Globus pallidus (tissue), 1 donor: ENCODE measurements at regions not wholly inside any gene's neighbourhood (a gene's known extent, or its start where the extent isn't known, plus 50 kb on each side); places are given as distances from the start of the nearest gene placed in this dataset.
"Not testable (repeated sequence)": the region's sequence is repeated elsewhere in the genome, so short reads cannot be mapped to it uniquely, and the experiment has no call there.

ENCODE experiments used
- DNase-seq: peaks from one replicate; pipeline ENCODE4 v3.0.0-alpha.2; 2015; ENCODE audit warnings: low spot score

DNA sequence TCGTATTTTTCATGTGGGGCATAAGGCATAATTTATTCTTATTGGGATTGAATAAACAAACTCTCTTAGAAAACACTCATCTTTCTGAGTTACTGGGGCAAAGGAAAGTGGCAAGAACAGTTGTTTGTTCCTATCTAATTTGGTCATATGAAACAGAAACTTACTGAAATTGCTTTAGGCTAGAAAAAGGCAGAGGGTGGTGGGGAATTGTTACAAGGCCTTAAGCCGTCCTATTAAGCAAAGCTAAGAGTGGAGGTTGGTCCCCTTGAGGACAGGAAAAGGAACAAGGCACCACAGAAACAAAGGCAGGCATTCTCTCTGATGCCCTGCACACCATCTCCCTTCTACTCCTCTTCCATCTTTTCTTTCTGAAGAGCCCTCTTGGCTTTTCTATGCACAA, 830.9 kb downstream of the EDEM1 start:
- DNase-seq = no peak

DNA sequence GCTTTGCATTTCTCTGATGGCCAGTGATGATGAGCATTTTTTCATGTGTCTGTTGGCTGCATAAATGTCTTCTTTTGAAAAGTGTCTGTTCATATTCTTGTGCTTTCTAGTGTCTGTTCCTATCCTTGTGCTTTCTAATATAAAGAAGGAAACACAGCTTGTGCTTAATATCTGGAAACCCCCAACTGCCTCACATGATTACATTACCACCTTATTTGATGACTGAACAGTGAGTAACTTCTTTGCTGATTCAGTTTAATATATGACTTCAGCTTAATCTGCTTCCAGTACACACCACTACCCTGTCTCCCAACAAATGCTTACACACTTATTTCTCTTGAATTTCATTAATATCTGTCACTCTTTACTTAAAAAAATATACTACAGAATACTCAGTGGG, 835.1 kb downstream of the EDEM1 start:
- no peak for DNase-seq

DNA sequence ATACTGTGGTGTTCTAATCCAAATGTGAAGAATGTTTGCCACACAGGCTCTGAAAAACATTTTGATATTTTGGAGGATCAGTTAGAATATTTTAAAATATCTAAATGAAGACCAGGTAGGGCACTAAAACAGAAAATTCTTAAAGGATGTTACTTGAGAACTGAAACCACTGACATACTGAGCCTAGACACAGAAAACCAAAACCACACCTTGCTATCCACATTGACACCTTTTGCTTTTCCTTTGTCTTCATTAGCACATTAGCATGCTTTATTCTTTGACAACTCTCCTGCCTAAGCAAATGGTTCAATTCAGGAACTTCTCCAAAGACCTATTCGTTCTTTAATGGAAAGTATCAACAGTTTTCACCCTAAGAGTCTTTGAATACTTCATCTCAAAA, 835.9 kb upstream of the GRM7 start:
- DNase-seq = no peak

DNA sequence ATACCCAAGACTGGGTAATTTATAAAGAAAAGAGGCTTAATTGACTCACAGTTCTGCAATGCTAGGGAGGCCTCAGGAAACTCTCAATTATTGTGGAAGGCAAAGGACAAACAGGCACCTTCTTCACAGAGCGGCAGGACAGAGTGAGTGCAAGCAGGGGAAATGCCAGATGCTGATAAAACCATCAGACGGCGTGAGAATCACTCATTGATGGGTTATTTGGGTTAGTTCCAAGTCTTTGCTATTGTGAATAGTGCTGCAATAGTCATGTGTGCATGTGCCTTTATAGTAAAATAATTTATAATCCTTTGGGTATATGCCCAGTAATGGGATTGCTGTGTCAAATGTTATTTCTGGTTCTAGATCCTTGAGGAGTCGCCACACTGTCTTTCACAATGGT, 830.3 kb upstream of the GRM7 start:
- DNase-seq = not testable (repeated sequence)

DNA sequence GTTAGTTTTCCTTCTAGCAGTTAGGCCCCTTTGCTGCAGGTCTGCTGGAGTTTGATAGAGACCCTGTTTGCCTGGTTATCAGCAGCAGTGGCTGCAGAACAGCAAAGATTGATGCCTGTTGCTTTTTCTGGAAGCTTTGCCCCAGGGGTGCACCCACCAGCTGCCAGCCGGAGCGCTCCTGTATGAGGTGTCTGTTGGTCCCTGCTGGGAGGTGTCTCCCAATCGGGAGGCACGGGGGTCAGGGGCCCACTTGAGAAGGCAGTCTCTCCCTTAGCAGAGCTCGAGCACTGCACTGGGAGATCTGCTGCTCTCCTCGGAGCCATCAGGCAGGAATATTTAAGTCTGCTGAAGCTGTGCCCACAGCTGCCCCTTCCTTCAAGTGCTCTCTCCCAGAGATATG, 825.3 kb upstream of the GRM7 start:
- DNase-seq = no peak

DNA sequence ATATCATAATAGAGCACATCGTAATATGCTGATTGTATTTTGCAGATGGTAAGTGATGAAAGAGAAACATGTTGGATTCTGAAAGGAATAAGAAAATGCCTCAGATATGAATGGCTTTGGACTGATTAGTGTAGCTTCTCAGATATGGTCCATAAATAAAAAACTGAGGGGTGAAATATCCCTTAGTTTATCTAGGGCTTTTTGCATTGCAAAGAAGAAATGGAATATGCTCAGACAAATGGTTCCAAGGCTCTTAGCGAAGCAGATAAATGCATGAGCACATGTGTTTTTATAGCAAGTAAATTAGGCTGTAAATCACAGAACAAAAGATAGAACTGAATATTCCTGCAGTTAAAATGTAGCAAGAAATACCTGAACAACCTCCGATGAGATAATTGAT, 820.9 kb upstream of the GRM7 start:
- DNase-seq = no peak

DNA sequence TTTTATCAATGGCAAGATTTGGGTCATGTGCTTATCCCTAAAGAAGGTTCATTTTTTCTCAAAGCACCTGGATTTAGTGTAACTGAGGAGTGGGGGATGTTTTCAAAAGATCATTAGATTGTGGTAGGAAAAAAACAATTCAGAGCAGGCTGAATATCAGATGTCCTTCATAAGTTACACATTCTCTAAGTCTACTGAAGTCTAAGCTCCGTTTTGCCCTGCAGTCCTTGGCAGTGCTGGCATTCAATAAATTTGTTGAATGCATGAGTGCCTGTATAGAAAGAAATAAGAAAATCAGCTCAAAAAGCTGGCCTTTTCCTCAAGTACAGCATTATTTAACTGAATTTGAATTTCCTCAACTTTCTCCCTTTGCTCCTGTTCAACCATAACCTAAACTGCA, 819.0 kb upstream of the GRM7 start:
- no peak for DNase-seq

DNA sequence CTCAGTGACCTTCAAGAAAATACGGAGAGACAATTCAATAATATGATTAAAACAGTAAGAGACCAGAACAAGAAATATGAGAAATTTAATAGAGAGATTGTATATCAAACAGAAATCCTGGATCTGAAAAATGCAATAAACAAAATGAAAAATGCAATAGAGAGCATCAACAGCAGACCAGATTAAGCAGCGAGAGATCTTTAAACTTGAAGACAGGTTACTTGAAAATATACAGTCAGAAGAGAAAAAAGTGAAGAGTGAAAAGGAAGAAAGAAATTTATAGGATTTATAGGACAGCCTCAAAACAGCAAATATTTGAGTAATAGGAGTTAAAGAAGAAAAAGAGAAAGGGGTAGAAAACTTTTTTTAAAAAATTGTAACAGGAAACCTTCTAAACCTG, 813.9 kb upstream of the GRM7 start:
- no peak for DNase-seq

DNA sequence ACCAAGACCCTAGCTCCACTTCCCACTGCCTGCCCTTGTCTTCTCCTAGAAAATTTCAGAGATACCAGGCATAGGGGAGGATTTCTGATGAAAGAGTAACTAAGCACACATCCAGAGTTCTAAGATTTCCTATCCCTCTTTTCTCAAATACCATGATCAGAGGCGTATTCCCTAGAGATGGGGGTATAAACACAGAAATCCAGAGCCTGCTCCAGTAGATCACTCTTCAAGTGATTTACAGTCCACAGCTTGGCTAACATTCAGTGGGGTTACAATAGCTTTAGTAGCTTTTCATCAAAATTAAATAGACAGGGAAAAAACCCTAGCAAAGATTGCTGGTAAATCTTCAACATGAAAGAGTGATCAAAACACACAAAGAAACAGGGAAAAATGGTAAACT, 800.7 kb upstream of the GRM7 start:
- no peak for DNase-seq

DNA sequence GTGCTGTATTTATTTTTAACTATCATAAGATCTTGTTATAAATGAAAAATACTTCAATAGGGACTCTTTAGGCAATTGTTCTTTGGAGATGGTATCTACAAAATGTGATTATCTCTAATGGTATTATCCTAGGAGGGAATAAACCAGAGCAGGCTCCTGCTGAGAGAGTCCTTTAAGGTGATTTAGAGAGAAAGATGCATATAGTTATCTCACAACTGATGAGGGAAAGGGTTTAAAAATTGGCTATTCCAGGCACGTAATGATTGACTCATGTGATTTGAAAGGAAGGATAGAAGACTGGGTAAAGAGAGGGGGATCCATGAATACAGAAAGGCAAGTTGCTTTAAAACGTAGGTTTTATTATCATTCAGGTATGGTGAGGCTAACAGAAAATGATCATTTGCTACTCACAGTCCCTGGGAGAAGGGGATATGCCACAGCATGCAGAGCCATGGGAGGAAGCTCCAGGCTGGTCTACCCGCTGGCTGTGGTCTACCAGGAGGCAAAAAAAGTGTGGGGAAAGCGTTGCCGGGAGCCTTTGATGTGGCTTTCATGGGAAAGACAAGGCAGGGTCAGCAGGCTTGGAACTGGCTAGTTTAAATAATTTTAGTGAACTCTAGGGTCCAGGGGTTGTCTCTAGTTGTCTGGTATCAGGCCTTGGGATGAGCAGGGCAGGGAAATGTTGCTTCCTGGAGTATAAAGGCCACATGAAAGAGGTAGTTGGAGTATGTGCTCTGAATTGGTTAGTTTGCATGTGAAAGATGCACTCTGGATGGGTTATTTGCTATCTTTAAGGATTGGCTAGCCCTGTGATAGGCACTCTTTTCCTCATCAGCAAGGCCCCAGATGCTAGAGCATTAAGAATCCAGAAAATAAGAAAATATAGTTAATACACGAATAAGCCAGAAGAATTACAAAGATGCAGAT, 798.4 kb upstream of the GRM7 start:
- no peak for DNase-seq

DNA sequence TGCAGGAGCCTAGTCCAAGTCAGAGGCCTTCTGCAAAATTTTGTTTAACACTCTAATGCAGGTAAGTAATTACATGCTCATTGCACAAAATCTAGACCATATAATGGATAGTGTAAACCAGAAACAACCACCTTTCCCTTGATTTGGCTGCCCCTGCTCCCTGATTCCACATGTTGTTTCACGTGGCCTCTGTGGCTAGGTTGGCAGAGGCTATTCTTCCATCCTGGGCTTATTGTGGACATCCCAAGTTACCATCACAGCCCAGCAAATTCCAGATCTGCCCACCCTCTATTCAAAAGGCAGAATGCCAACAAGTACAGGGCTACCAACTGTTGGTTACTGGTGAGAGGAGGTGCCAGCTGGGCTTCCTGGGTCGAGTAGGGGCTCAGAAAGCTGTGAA, 794.5 kb upstream of the GRM7 start:
- DNase-seq = no peak

DNA sequence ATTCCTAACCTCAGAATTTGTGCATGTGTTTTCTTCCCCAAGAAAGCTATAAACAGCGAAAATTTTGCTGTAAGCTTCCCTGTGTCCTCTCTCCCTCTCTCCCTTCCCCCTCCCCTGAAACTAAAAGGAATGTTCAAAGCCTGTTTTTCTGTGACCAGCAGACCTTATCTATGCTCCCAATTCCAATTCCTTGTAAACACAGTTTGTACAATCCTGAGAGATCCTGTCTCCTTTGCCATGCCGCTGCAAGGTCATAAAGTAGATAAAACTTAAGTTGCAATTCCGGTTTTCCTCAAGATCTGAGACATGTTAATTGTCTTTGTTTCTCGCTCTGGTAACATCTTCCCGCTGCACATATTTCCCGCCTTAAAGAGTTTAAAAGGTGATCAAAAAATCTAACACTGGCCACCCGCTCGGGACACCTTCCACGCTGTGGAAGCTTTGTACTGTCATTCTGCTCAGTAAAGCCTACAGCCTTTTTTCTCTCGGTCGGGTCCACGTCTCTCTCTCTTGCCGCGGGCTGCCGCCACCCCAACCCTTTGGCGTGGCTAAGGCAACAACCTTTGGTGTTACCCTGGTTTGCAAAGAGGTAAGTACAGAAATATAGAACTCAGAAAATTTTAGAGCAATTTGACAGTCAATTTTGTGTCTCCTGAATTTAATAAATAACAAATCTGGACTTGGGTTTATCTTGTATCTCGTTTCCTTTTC, 793.9 kb upstream of the GRM7 start:
- DNase-seq = not testable (repeated sequence)

DNA sequence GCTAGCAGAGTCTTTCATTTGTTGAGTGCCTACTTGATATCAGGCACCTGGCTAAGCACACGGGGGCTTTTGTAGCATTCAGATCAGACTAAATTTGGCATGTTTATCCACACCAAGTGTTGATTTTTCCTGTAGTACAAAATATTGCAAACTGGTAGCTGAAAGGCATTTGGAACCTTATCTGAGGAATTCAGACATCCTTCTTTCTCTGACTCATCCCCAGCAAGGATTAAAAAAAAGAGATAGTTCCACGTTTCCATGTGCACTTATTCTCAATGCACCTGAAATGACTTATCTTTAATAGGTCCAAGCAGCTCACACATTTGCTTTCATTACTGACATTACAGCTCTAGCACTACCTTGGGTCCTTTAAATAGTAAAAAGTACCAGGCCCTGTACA, 786.0 kb upstream of the GRM7 start:
- DNase-seq = no peak

DNA sequence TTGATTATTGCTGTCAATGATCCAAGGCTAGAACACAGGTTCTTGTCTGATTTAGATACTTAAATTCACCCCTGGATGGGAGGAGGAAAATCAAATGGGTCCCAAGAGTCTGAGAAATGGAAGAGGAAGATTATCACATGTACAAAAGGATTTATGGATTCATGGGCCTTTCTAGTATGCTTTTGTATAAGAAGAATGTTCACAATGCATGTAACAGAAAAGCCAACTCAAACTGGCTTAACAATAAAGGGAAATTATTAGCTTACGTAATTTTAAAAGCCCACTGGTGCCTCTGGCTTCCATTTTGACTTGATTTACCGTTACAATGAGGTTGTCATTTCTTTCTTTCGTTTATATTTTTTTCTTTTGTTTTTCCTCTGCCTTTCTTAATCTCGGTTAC, 782.5 kb upstream of the GRM7 start:
- no peak for DNase-seq

DNA sequence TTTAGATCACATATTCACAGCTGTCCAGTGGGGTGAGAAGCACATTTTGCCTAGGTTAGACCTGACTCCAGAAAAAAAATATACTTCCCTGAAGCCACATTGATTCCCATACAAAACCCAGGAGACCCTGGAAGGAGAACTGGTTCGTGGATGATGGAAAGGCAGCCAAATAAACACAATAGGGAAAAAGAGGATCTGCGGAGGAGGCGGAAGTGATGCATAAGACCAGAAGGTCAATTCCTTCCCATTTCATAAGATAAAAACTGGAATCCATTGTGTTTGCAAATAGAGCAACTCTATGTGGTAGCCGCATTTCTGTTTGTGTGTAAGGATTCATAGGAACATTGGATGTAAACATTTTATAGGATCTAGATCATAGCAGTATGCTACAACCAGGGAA, 781.9 kb upstream of the GRM7 start:
- no peak for DNase-seq

DNA sequence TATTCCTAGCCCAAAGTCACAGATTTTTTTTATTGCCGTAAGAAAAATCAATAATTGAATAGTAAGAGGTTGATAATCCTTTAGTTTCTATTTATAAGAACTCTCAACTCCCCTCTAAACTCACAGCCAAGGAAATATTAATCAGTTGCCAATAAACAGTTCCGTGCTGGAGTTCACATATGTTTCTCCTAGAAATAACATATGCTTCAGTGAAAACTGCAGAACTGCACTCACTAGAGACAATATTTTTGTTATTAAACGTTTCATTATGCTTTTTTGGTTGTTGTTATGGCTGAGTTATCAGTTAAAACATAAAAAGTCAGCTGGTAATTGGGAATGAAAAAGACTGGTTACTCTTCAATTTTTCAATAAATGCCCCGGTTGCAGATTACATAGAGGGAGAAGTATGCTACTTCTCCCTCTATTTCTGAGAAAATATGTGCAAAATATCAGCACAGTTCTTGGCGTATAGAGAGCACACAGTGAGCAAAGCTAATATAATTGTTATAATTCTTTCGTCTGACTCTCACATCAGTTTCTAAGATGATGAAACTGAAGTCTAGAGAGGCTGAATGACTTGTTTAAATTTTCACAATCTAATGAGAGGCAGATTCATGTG, 781.2 kb upstream of the GRM7 start:
- DNase-seq = no peak

DNA sequence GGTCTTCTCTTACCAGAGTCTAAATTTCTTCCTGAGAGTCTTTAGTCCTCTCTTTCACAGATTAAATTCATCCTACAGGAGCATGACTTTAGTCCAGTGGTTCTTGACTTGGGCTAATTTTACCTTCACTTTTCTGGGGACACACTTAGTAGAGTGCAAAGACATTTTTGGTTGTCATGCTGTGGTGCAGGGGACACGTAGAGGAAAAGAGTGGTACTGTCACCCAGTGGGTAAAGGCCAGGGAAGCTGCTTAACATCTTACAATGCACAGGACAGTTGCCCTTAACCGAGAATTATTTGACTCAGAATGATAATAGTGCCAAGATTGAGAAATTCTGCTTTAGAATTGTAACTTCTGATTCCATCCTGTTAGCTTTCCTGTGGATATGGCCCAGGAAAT, 772.5 kb upstream of the GRM7 start:
- DNase-seq = no peak

DNA sequence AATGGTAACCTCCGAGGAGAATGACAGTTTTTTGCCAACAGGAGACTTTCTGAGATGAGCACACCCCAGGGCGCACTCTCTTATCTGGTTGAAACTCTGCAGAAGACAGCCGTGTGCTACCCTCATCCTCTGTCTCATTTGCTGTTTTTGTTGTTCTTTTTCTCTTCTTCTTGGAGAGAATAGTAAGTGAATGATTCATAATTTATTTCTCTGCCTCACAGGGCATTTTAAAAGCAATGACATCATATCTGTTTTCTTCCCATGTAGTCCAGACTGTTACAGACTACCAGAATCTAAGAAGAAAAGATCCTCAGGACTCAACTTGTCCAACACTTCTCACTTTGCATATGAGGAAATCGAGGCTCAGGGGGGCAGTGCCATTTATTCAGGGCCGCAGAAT, 771.1 kb upstream of the GRM7 start:
- DNase-seq = no peak

DNA sequence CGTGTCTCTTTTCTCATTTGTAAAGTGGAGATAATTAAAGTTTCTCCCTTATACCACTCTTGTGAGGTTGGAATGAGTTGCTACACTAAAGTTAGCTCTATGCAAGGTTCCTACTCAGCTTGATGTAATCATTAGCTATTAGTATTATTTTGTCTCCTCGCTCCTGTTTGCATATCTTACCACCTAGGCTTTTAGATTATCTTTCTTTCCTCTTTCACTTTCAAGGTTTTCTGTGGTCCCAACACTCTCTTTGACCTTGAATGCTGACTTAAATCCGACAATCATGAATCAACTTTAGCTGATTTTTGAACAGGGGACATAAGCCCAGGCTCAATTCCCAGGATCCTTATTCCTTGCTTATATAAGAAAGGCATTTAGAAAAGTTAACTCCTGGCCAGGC, 769.7 kb upstream of the GRM7 start:
- no peak for DNase-seq

DNA sequence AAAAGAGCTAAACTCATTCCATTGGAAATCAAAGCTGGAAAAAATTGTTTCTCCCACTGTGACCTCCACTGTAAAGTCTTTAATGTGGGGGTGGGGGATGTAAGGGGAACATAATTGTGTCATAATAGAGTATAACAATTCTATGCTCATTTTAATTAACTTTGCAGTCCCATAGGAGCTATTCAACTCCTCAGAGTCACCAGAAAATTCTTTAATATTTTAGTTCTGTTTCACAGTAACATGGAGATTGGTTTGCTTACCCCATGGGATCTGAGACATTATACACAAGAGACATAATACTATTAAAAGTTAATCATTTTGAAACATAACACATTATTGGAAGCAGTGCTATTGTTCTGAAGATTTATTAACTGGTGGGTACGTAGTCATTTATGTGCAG, 765.9 kb upstream of the GRM7 start:
- DNase-seq = no peak

DNA sequence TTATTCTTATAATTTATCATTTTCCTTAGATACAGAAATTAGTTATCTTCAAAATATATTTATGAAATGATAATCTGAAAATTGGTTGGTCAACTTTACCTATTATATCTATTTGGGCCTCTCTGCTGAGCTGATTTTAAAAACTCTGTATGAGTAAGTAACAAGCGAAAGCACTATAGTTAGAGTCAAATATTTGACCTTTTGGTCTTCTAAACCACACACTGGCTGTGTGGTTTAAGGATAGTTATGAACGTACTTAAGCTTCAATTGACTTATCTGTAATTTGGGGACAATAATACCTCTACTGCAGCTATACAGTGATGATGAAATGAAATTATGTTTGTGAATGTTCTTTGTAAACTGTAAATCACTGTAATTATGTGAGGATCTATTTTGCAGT, 763.9 kb upstream of the GRM7 start:
- DNase-seq = no peak

DNA sequence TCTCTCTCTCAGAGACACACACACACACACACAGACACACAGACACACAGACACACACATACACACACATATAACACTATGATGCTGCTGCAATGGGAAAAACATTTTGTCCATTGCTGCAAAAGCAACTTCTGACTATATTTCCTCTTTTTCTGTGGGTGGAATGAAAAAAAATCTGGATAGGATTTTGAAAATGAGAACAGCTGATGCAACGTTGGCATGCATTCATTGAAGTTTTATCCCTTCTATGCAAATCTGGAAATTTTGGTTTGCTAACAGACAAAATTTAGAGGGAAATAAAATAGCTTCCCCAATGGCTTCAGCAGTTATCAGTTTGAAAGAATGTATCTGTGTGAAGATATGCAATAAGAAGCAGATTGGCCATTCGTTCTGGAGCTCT, 763.4 kb upstream of the GRM7 start:
- no peak for DNase-seq

DNA sequence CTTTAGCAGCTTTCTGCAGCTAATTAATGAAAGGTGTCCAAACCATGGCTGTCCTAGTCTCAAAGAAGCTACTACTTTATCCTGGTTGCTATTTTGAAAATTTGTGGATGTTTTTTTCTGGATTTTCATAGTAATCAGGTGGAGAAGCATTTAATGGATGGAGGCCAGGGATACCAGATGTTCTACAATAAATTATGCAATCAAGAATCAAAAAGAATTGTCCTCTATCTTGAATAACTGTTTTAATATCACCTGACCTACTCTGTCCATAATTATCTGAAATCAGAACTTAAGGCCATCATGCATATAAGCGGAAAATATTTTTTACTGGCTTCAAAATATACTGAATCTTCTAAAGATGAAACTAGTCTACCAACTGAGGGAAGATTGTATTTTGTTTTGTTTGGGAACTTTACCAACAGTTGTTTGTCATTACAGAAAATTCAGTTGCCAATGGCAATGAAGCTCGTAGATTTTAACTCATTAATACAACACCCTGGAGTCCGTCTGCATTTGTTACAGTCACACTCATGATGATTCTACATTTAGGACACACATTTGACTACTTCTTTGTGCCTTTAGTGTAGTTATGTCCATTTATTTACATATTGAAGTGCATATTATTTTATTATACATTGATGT, 762.3 kb upstream of the GRM7 start:
- DNase-seq = no peak
